ENCODE measurements at regions not wholly inside any gene's neighbourhood (a gene's known extent, or its start where the extent isn't known, plus 50 kb on each side); places are given as distances from the start of the nearest gene placed in this dataset.

DNA sequence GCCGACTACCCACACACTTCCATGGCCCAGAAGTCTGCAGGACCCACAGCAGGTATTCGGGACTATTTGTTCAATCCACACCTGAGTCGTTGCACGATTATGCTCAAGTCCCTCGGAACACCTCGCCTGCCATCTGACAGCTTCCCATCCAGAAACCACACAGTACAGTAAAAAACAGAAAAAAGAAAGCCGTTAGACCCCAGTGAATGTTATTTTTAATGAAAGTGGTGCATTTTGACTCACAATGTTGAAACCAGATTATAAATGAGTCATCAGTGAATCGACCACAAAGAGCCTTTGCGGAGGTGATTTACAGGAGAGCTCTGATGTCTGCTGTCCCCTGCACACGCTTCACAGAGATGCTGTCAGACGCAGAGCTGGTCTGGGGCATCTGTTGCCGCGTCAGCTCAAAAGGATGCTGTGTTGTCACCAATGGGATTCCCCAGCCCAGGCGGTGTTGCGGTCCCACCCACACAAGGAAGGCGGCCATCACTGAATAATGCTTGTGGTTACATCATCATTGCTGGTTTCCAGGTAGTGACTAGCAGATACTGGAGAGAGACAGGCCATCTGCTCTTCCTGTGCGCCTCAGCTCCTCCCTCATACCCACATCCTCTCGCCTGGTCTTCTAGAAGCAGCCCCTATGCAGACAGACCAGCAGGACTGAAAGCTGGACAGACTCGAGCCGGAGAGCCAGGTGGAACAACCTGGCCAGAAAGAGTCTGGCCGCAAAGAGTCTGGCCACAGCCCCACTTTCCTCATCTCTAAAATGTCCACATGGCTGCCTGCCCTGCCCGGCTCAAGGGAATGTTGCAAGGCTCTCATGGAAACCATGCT is 116.8 kb downstream of the TOMM20 start:
- FAIRE-seq (peak; percentile 99), DNase-seq (ENCODE audit: insufficient read length, low spot score) (no peak)
- TF ChIP-seq SPI1 (IDR thresholded peaks at IDR 0.05; ENCODE audit: low read depth, low read length) (peak; percentile 71), POU2F2 (IDR thresholded peaks at IDR 0.05; ENCODE audit: low read depth, low read length) (peak; percentile 85; the same call in 1 of the 2 replicates), PAX5 (IDR thresholded peaks at IDR 0.05; ENCODE audit: insufficient read depth, low read length, severe bottlenecking) (peak; percentile 54), POLR2A (IDR thresholded peaks at IDR 0.05; ENCODE audit: low read depth, low read length) (peak; percentile 92), TAF1 (IDR thresholded peaks at IDR 0.05; ENCODE audit: low read depth, low read length) (peak; percentile 95), POLR2AphosphoS5 (IDR thresholded peaks at IDR 0.05; ENCODE audit: low read depth, low read length) (peak; percentile 85; the same call in 1 of the 2 replicates)

DNA sequence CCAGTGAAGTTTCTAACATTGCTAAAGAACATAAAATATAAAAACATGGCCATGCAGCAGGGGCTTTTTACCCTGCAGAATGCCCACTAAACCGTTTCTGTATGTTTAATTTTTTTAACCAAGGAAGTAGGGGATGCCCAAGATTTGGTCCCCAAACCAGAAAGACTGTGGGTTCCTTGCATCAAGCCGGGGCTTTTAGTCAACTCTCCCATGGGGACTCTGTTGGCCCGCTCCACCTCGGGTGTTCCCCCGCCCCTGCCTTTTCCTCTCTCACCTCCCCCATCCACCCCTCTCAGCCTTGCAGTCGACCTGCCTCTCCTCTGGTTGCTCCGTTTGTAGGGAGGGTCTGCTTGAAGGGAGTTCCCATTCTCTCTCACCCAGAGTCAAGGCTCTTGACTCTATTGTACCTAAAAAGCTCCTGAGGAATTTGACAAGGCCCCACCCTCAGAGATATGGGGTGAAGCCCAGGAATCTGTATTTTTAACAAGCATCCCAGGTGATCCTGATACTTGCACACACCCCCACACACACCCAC is 117.5 kb downstream of the TOMM20 start:
- FAIRE-seq (peak; percentile 38), DNase-seq (ENCODE audit: insufficient read length, low spot score) (no peak)
- TF ChIP-seq POU2F2 (IDR thresholded peaks at IDR 0.05; ENCODE audit: low read depth, low read length) (no peak; the same call in 1 of the 2 replicates), POLR2AphosphoS5 (IDR thresholded peaks at IDR 0.05; ENCODE audit: low read depth, low read length) (no peak), POLR2A (IDR thresholded peaks at IDR 0.05; ENCODE audit: low read depth, low read length) (no peak), SPI1 (IDR thresholded peaks at IDR 0.05; ENCODE audit: low read depth, low read length) (no peak), PAX5 (IDR thresholded peaks at IDR 0.05; ENCODE audit: insufficient read depth, low read length, severe bottlenecking) (no peak), TAF1 (IDR thresholded peaks at IDR 0.05; ENCODE audit: low read depth, low read length) (no peak)

DNA sequence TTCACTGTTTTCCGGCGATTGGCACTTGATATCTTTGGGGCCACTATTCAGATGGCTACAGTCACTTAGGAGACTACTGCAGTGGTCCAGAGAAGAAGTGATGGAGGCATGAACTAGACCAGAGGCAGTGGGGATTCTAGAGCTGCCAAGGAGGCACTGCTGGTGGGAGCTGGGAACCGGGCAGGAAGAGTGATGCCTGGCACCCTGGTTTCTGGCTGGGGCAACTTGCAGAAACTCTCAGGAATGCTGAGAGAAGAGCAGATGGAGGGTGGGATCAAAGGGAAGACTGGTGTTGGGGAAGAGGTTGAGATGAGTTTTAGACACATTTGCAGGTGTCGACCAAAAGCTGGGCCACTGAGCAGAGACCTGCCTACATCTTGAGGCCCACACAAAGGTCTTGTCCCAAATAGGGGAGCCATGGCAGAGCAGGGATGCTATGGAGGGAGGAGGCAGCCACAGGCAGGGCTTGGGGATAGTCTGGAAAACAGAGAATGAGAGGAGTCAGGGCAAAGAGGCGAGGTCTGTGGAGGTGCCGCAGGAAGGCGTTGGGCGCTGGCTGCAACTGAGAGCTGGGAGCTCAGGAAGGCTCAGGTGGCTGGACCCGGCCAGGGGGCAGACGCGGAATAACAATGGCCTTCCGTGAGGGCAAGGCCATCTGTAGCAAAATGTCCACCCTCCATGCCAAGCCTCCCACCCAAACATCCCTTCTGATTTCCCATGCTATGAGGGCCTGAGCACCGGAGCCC is 118.9 kb downstream of the TOMM20 start:
- no peak for DNase-seq (ENCODE audit: insufficient read length, low spot score)
- FAIRE-seq: no peak
- TF ChIP-seq PAX5 (IDR thresholded peaks at IDR 0.05; ENCODE audit: insufficient read depth, low read length, severe bottlenecking): no peak
- TF ChIP-seq SPI1 (IDR thresholded peaks at IDR 0.05; ENCODE audit: low read depth, low read length): no peak
- no peak for TF ChIP-seq POLR2A (IDR thresholded peaks at IDR 0.05; ENCODE audit: low read depth, low read length)
- TF ChIP-seq POLR2AphosphoS5 (IDR thresholded peaks at IDR 0.05; ENCODE audit: low read depth, low read length): no peak
- TF ChIP-seq POU2F2 (IDR thresholded peaks at IDR 0.05; ENCODE audit: low read depth, low read length): no peak
- TF ChIP-seq TAF1 (IDR thresholded peaks at IDR 0.05; ENCODE audit: low read depth, low read length): no peak

DNA sequence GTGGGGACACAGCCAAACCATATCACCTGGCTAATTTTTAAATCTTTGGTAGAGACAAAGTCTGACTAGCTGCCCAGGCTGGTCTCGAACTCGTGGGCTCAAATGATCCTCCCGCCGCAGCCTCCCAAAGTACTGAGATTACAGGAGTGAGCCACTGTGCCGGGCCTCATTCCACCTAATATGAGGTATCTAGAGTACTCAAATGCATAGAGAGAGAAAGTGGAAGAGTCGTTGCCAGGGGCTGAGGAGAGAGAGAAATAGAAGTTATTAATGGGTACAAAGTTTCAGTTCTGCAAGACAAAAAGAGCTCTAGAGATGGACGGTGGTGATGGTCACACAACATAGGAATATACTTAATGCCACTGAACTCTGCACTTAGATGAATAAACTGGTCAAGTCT is 119.6 kb downstream of the TOMM20 start:
- no peak for TF ChIP-seq POLR2A (IDR thresholded peaks at IDR 0.05; ENCODE audit: low read depth, low read length)
- TF ChIP-seq TAF1 (IDR thresholded peaks at IDR 0.05; ENCODE audit: low read depth, low read length): no peak
- peak; percentile 70; the same call in 1 of the 2 replicates for TF ChIP-seq POU2F2 (IDR thresholded peaks at IDR 0.05; ENCODE audit: low read depth, low read length)
- peak; percentile 14 for TF ChIP-seq PAX5 (IDR thresholded peaks at IDR 0.05; ENCODE audit: insufficient read depth, low read length, severe bottlenecking)
- TF ChIP-seq POLR2AphosphoS5 (IDR thresholded peaks at IDR 0.05; ENCODE audit: low read depth, low read length): no peak
- TF ChIP-seq SPI1 (IDR thresholded peaks at IDR 0.05; ENCODE audit: low read depth, low read length): peak; percentile 92
- DNase-seq (ENCODE audit: insufficient read length, low spot score) (no peak), FAIRE-seq (no peak)

DNA sequence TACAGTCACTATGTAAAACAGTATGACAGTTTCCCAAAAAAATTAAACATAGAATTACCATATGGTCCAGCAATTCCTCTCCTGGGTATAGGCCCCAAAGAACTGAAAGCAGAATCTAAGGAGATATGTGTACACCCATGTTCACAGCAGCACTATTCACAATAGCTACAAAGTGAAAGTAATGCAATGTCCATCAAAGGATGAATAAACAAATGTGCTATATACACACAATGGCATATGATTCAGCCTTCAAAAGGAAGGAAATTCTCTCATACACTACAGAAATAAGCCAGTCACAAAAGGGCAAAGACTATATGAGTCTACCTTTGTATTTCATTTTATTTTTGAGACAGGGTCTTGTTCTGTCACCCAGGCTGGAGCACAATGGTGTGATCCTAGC is 120.4 kb downstream of the TOMM20 start:
- no peak for DNase-seq (ENCODE audit: insufficient read length, low spot score)
- FAIRE-seq: peak; percentile 35
- TF ChIP-seq PAX5 (IDR thresholded peaks at IDR 0.05; ENCODE audit: insufficient read depth, low read length, severe bottlenecking) (no peak), POU2F2 (IDR thresholded peaks at IDR 0.05; ENCODE audit: low read depth, low read length) (no peak), TAF1 (IDR thresholded peaks at IDR 0.05; ENCODE audit: low read depth, low read length) (no peak), POLR2A (IDR thresholded peaks at IDR 0.05; ENCODE audit: low read depth, low read length) (no peak)

DNA sequence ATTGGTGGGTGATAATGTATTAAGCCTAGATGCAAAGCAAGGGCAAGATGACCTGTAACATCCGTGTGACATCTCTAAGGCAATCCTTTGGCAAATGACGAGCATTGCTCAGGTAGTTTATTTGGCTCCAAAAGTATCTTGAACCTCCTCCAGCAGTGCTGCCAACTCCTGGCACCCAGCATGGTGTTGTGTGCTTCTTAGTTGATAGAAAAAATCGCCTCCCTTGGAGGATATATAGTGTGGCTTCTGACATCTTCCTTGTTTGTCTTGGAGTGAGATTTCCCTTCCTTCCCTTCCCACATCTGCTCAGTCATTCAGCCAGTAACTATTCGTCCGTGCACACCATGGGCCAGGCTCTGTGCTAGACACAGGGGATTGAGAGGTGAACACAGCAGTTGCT is 121.8 kb downstream of the TOMM20 start:
- DNase-seq (ENCODE audit: insufficient read length, low spot score) (no peak), FAIRE-seq (peak; percentile 35)
- TF ChIP-seq TAF1 (IDR thresholded peaks at IDR 0.05; ENCODE audit: low read depth, low read length) (no peak), PAX5 (IDR thresholded peaks at IDR 0.05; ENCODE audit: insufficient read depth, low read length, severe bottlenecking) (no peak), SPI1 (IDR thresholded peaks at IDR 0.05; ENCODE audit: low read depth, low read length) (no peak), POLR2A (IDR thresholded peaks at IDR 0.05; ENCODE audit: low read depth, low read length) (no peak), POU2F2 (IDR thresholded peaks at IDR 0.05; ENCODE audit: low read depth, low read length) (no peak), POLR2AphosphoS5 (IDR thresholded peaks at IDR 0.05; ENCODE audit: low read depth, low read length) (no peak)

DNA sequence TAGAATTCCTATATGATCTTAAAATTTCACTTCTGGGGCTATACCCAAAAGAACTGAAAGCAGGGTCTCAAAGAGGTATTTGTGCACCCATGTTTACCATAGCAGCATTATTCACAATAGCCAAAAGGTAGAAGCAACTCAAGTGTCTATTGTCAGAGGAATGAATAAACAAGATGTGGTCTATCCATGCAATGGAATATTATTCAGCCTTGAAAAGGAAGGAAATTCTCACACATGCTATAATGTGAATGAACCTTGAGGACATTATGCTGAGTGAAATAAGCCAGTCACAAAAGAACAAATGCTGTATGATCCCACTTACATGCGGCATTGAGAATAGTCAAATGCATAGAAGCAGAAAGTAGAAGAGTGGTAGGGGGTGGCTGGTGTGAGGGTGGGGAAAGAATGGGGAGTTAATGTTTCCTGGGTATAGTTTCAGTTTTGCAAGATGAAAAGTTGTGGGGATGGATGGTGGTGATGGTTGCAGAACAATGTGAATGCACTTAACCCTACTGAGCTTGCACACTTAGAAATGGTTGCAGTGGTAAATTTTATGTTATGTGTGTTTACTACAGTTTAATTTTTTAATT is 122.4 kb downstream of the TOMM20 start:
- DNase-seq (ENCODE audit: insufficient read length, low spot score) (no peak), FAIRE-seq (peak; percentile 91)
- TF ChIP-seq POLR2A (IDR thresholded peaks at IDR 0.05; ENCODE audit: low read depth, low read length): no peak
- TF ChIP-seq POU2F2 (IDR thresholded peaks at IDR 0.05; ENCODE audit: low read depth, low read length): peak; percentile 72

DNA sequence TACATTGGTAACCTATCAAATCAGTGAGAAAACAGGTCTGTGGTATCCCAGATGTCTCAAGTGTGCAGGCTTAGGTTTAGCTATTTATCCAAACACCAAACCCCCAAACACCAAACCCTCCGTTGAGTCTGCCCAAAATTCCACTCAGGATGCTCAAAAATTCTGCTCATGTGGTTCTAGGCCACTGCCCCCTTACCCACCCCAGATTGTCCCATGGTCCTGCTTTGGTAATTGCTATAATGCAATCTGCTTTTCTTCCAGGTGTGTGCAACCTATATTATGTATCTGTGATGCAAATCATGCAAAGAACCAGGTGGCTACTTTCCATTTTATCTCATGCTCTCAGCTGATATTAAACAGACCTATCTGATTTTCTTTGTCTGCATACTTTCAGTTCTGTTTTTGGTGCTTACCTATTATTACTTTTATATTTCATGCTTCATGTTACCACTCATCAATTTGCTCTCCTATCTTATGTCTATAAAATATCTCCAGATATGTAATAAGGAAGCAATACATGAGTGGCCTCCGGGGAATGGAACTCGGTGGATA is 123.7 kb downstream of the TOMM20 start:
- FAIRE-seq: no peak
- no peak for DNase-seq (ENCODE audit: insufficient read length, low spot score)
- TF ChIP-seq POU2F2 (IDR thresholded peaks at IDR 0.05; ENCODE audit: low read depth, low read length): 0 out of 2 replicates have a peak, but pooled peaks have one; percentile 26
- TF ChIP-seq POLR2A (IDR thresholded peaks at IDR 0.05; ENCODE audit: low read depth, low read length): no peak
- TF ChIP-seq PAX5 (IDR thresholded peaks at IDR 0.05; ENCODE audit: insufficient read depth, low read length, severe bottlenecking): no peak
- TF ChIP-seq POLR2AphosphoS5 (IDR thresholded peaks at IDR 0.05; ENCODE audit: low read depth, low read length): no peak
- TF ChIP-seq SPI1 (IDR thresholded peaks at IDR 0.05; ENCODE audit: low read depth, low read length): peak; percentile 79
- TF ChIP-seq TAF1 (IDR thresholded peaks at IDR 0.05; ENCODE audit: low read depth, low read length): no peak
